ENCODE measurements at regions not wholly inside any gene's neighbourhood (a gene's known extent, or its start where the extent isn't known, plus 50 kb on each side); places are given as distances from the start of the nearest gene placed in this dataset.
A peak's percentile ranks its signal among the peaks of the same experiment; 100 is the strongest.

DNA sequence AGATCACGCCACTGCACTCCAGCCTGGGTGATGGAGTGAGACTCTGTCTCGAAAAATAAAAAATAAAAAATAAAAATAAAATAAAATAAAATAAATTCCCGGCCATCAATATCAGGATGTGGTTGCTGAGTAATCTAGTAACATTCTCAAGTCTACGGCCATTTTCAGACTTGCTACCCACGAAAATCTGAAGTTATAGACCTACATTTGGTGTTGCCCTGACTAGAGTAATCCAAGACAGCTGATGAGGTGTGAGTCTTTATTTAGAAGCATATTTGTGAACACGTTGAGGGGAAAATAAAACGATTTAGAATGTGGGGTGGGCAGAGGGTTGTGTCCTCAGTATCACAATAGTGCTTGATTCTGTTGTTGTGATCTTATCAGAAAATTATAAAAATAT is 130.2 kb upstream of the MID1 start:
- no peak overlapping the region for H3K4me3 ChIP-seq
- H3K27ac ChIP-seq, result no peak overlapping the region
- H3K36me3 ChIP-seq, result no peaks in the 10 kb centered on the region
- no peak for DNase-seq
- H3K4me1 ChIP-seq, result peaks cover 0 to under 1% (median 0%) of the 10 kb centered on the region in 4 donors
- H3K27me3 ChIP-seq, result no peaks in the 10 kb centered on the region
- intact Hi-C loops (cut with DNase I; ENCODE audit: low total_unique reads), result no loop called here
- H3K9me3 ChIP-seq, result no peaks in the 10 kb centered on the region
- TF ChIP-seq, protein P1, sequence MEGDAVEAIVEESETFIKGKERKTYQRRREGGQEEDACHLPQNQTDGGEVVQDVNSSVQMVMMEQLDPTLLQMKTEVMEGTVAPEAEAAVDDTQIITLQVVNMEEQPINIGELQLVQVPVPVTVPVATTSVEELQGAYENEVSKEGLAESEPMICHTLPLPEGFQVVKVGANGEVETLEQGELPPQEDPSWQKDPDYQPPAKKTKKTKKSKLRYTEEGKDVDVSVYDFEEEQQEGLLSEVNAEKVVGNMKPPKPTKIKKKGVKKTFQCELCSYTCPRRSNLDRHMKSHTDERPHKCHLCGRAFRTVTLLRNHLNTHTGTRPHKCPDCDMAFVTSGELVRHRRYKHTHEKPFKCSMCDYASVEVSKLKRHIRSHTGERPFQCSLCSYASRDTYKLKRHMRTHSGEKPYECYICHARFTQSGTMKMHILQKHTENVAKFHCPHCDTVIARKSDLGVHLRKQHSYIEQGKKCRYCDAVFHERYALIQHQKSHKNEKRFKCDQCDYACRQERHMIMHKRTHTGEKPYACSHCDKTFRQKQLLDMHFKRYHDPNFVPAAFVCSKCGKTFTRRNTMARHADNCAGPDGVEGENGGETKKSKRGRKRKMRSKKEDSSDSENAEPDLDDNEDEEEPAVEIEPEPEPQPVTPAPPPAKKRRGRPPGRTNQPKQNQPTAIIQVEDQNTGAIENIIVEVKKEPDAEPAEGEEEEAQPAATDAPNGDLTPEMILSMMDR (IDR thresholded peaks at IDR 0.05), result no peak

DNA sequence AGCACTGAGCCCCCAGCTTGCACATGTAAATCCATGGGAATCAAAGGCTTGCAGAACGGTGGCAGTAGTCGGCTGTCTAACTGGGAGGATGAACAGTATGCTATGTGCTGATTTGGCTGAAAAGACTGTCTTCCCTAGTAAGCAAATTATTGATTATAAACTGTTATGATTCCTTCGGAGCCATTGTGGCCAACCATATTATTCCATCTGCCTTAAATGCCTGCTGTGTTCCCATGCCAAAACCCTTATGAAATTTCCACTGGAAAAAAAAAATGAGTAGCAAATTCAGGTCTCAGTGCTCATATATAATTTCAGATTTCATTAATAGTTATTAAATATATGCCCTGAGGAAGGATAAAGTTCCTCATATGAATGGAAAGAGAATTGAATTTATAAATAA is 132.7 kb upstream of the MID1 start:
- Histone ChIP-seq H3K27ac (no peak overlapping the region), H3K27me3 (no peaks in the 10 kb centered on the region), H3K36me3 (no peaks in the 10 kb centered on the region), H3K4me1 (peaks cover 0 to 12% (median 0%) of the 10 kb centered on the region in 4 donors), H3K9me3 (no peaks in the 10 kb centered on the region), H3K4me3 (no peak overlapping the region)
- no peak for DNase-seq
- TF ChIP-seq, protein P1 (IDR thresholded peaks at IDR 0.05), result no peak
- intact Hi-C loops (cut with DNase I; ENCODE audit: low total_unique reads), result no loop called here

DNA sequence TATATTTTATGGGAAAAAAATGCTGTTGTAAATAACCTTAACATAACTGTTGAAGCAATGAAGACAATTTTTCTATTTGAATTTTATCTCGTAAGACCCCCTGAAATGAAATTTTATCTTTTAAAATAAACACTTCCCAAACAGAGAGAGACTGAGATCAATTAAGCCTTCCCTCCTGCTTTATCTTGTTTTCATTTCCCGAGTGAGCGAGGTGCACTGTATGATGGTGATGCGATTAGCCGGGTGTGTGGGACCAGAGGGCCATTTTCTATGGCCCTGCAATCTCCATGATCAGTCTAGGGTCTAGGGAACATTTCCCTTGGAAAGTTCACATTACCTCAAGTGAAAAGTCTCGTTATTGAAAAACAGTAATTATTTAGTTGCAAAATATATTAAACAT is 134.1 kb upstream of the MID1 start:
- Histone ChIP-seq H3K36me3 (no peaks in the 10 kb centered on the region), H3K27ac (no peak overlapping the region), H3K4me3 (no peak overlapping the region), H3K9me3 (no peaks in the 10 kb centered on the region), H3K27me3 (no peaks in the 10 kb centered on the region), H3K4me1 (peaks cover 0 to 12% (median 0%) of the 10 kb centered on the region in 4 donors)
- intact Hi-C loops (cut with DNase I; ENCODE audit: low total_unique reads), result no loop called here
- TF ChIP-seq, protein P1 (IDR thresholded peaks at IDR 0.05), result no peak
- DNase-seq, result no peak

DNA sequence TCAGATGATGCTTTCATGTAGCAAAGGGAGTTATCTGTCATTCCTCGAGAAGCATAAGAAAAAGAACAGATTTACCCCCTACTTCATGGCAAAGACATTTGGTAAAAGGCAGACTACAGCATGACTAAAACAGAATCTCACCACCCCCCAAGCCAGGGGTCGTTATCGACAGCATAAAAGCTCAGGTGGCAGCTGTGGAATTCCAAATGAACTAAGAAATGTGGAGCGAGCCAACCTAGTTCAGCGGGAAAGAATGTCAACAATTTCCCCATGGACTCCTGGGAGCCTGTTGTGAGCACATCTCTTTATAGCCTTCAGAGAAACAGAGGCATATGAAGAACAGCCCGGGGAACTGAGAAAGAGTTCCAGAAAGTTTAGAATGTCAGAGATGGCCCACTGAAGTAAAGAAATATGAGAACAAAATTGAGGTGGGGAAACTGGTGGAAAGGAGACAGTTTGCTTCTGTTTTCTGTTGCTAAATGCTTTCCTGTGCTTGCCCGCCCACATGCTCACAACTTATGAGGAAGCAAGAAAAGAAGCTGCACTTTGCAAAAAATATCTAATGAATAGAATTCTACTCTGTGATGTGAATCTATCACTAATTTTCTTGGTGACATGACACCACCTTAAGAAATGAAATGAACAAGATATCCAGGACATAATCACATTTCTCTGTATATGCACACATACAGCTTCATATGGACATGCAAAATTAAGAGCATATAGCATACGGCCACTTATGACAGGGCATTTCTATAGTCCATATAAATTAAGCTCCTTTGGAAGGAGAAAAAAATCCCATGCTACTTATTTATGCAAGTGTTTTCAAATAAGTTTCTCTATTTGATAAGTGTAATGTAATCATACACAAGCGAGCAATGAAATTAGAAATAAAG is 135.3 kb upstream of the MID1 start:
- intact Hi-C loops (cut with DNase I; ENCODE audit: low total_unique reads), result no loop called here
- peak in 1 of 2 donors; percentile 20 for DNase-seq
- no peak overlapping the region for H3K4me3 ChIP-seq
- TF ChIP-seq, protein P1 (IDR thresholded peaks at IDR 0.05), result no peak
- H3K9me3 ChIP-seq, result no peaks in the 10 kb centered on the region
- H3K27ac ChIP-seq, result peak overlapping the region in 1 of 2 donors; percentile 30
- peaks cover 0 to 12% (median 0%) of the 10 kb centered on the region in 4 donors for H3K4me1 ChIP-seq
- no peaks in the 10 kb centered on the region for H3K36me3 ChIP-seq
- no peaks in the 10 kb centered on the region for H3K27me3 ChIP-seq

DNA sequence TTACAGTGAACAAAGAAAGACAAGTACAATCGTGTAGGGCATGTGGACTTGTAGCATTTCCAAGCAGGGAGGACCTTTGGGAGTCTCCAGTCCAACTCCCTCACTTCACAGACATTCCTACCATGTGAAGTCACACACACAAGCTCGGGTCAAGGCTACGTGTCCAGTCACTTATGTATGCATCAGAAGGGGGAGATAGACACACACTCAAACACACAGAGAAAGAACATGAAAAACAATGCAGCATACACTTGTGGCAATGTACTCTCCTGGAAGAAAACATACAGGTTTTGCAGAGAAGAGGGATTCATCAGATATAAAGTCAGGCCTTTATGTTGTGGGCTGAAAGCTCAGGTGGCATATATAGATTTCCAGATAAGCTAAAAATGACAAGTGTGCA is 136.1 kb upstream of the MID1 start:
- Histone ChIP-seq H3K36me3 (no peaks in the 10 kb centered on the region), H3K9me3 (no peaks in the 10 kb centered on the region), H3K4me3 (no peak overlapping the region), H3K27ac (no peak overlapping the region), H3K4me1 (peaks cover 0 to 12% (median 0%) of the 10 kb centered on the region in 4 donors), H3K27me3 (no peaks in the 10 kb centered on the region)
- DNase-seq, result no peak
- intact Hi-C loops (cut with DNase I; ENCODE audit: low total_unique reads), result no loop called here
- TF ChIP-seq, protein P1 (IDR thresholded peaks at IDR 0.05), result no peak

Measured in tibial artery (tissue), 4 donors.